Gastroesophageal sphincter (tissue), 4 donors: ENCODE measurements at regions not wholly inside any gene's neighbourhood (a gene's known extent, or its start where the extent isn't known, plus 50 kb on each side); places are given as distances from the start of the nearest gene placed in this dataset.

ENCODE experiments used
- ATAC-seq: fragments of 150-250 bp; one replicate; pipeline ENCODE4 v1.9.1; 2016; ENCODE audit warnings: mild to moderate bottlenecking, moderate library complexity
- H3K27ac ChIP-seq, 4 donors: fragments of 200-600 bp; sonication (generic) in 3 of 4; 1 replicate in 3 of 4; 2 replicates in 1 of 4; pipeline ENCODE4 v1.5.1; 2016 to 2019
- H3K27me3 ChIP-seq: fragments of 200-600 bp; sonication (generic); one replicate; pipeline ENCODE4 v1.5.1; 2019
- H3K36me3 ChIP-seq, 2 donors: fragments of 200-600 bp; sonication (generic); one replicate each; pipeline ENCODE4 v1.5.1; 2019; ENCODE audit warnings: control low read depth in 1 of 2
- H3K4me1 ChIP-seq, 3 donors: fragments of 200-600 bp; sonication (generic); 1 replicate in 2 of 3; 2 replicates in 1 of 3; pipeline ENCODE4 v1.5.1; 2016 to 2019; ENCODE audit warnings: control low read depth in 2 of 3
- H3K4me3 ChIP-seq, 2 donors: fragments of 200-600 bp; sonication (generic); one replicate each; pipeline ENCODE4 v1.5.1; 2019; ENCODE audit warnings: mild to moderate bottlenecking in 1 of 2, moderate library complexity in 1 of 2
- H3K9me3 ChIP-seq, 3 donors: fragments of 200-600 bp; sonication (generic); one replicate each; pipeline ENCODE4 v1.5.1; 2017 to 2019; ENCODE audit warnings: control low read depth in 2 of 3
- CTCF ChIP-seq, 4 experiments: fragments of 200-600 bp in 2 of 4; fragments of 450-650 bp in 2 of 4; sonication (generic) in 1 of 4; IDR thresholded peaks; one replicate each; pipeline ENCODE4 v1.5.1; 2017 to 2019; ENCODE audit warnings: antibody characterized with exemption in 4 of 4, mild to moderate bottlenecking in 2 of 4, moderate library complexity in 2 of 4
- EP300 ChIP-seq: sonication (generic); formaldehyde crosslinking; IDR thresholded peaks from one replicate; pipeline ENCODE4 v1.6.1; 2017; ENCODE audit warnings: antibody characterized with exemption, mild to moderate bottlenecking
- POLR2A ChIP-seq, 2 donors: fragments of 450-650 bp; IDR thresholded peaks; one replicate each; pipeline ENCODE4 v1.6.1; 2017; ENCODE audit warnings: antibody characterized with exemption in 2 of 2, mild to moderate bottlenecking in 2 of 2, moderate library complexity in 1 of 2
- POLR2AphosphoS5 ChIP-seq: sonication (generic); formaldehyde crosslinking; IDR thresholded peaks from one replicate; pipeline ENCODE4 v1.6.1; 2017; ENCODE audit warnings: antibody characterized with exemption
- WGBS, 2 donors: methylation state at CpG; one replicate each; pipeline ENCODE4 v1.1.5; 2018; ENCODE audit warnings: low coverage in 1 of 2; 5-methylcytosine and 5-hydroxymethylcytosine counted together

GRCh38 chr4:164572877-164573279 lies 181.1 kb upstream of the SMIM31 start:
- ATAC-seq: no peak
- H3K27ac ChIP-seq: no peak overlapping the region
- H3K36me3 ChIP-seq: no peaks in the 10 kb centered on the region
- TF ChIP-seq EP300 (no peak), POLR2AphosphoS5 (no peak), POLR2A (IDR thresholded peaks at IDR 0.05) (no peak)
- H3K4me1 ChIP-seq: no peaks in the 10 kb centered on the region
- H3K9me3 ChIP-seq: no peaks in the 10 kb centered on the region
- no peaks in the 10 kb centered on the region for H3K27me3 ChIP-seq
- H3K4me3 ChIP-seq: no peak overlapping the region

DNA sequence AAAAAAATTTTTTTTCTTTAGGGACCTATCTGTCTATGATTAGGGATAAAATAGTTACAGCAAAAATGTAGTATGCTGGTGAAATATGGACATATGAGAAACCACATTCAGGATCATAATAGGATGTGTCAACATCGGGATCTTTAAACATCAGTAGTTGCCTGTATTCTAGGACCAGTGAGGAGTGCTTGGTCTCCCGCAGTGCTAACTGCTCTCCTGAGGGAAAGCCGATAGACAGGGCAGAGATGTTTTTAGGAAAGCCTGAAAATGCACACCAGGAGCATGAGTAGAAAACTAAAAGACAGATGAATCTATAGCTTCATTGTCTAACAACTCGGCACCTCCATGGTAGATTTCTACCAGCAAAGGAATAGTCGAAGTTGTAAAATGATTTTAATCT lies 178.1 kb upstream of the SMIM31 start:
- Histone ChIP-seq H3K9me3 (no peaks in the 10 kb centered on the region), H3K4me1 (no peaks in the 10 kb centered on the region), H3K36me3 (no peaks in the 10 kb centered on the region), H3K27ac (no peak overlapping the region), H3K4me3 (no peak overlapping the region), H3K27me3 (no peaks in the 10 kb centered on the region)
- no peak for ATAC-seq
- 85 to 87% methylated on average over 5 of the region's 5 CpGs for WGBS, 2 donors
- no peak for TF ChIP-seq EP300
- TF ChIP-seq POLR2AphosphoS5: no peak
- no peak for TF ChIP-seq POLR2A (IDR thresholded peaks at IDR 0.05)
- no peak for TF ChIP-seq CTCF (IDR thresholded peaks at IDR 0.05)

- H3K9me3 ChIP-seq: no peaks in the 10 kb centered on the region
- no peaks in the 10 kb centered on the region for H3K4me1 ChIP-seq
- H3K4me3 ChIP-seq: no peak overlapping the region
- TF ChIP-seq CTCF (IDR thresholded peaks at IDR 0.05): no peak
- TF ChIP-seq EP300: no peak
- no peak for TF ChIP-seq POLR2A (IDR thresholded peaks at IDR 0.05)
- no peak for TF ChIP-seq POLR2AphosphoS5
- no peak for ATAC-seq
- H3K36me3 ChIP-seq: no peaks in the 10 kb centered on the region
- H3K27me3 ChIP-seq: no peaks in the 10 kb centered on the region
- H3K27ac ChIP-seq: no peak overlapping the region
- WGBS, 2 donors: 87 to 88% methylated on average over 3 of the region's 8 CpGs
Observed at GRCh38 chr4:164579270-164579942, 174.5 kb upstream of the SMIM31 start.

- no peak overlapping the region for H3K27ac ChIP-seq
- ATAC-seq: no peak
- 34 to 48% methylated on average over 6 of the region's 6 CpGs for WGBS, 2 donors
Observed at GRCh38 chr4:164591666-164592065, 162.3 kb upstream of the SMIM31 start.

DNA sequence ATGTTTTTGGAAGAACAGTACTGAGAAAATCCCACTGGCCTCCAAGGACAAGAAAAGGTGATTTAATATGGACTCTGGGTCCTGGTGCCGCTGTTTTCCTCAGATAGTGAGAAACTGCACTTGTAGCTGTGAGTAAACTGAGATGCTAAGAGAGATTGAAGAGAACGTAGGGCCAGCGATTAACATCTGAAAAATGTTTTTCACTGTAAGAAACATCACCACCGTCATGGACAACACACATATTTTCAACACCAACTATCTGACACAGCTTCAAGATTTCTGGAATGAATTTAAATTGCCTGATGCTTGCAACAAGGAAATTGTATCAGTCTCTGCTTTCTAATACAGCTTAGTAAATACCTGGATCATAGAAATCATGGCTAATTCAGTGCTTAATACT lies 158.2 kb upstream of the SMIM31 start:
- H3K27ac ChIP-seq: no peak overlapping the region
- no peaks in the 10 kb centered on the region for H3K4me1 ChIP-seq
- no peaks in the 10 kb centered on the region for H3K9me3 ChIP-seq
- no peak for ATAC-seq
- H3K27me3 ChIP-seq: no peaks in the 10 kb centered on the region
- H3K36me3 ChIP-seq: no peaks in the 10 kb centered on the region
- no peak for TF ChIP-seq POLR2A (IDR thresholded peaks at IDR 0.05)
- 68 to 78% methylated on average over 3 to 4 of the region's 4 CpGs for WGBS, 2 donors
- H3K4me3 ChIP-seq: no peak overlapping the region

More at GRCh38 chr4:164591666-164592065, 162.3 kb upstream of the SMIM31 start:
- Histone ChIP-seq H3K9me3 (peaks cover 0 to 9% (median 0%) of the 10 kb centered on the region in 3 donors), H3K4me1 (no peaks in the 10 kb centered on the region), H3K27me3 (no peaks in the 10 kb centered on the region), H3K4me3 (no peak overlapping the region), H3K36me3 (no peaks in the 10 kb centered on the region)
- no peak for TF ChIP-seq CTCF (IDR thresholded peaks at IDR 0.05)
- no peak for TF ChIP-seq POLR2A (IDR thresholded peaks at IDR 0.05)
- TF ChIP-seq POLR2AphosphoS5: no peak
- no peak for TF ChIP-seq EP300

DNA sequence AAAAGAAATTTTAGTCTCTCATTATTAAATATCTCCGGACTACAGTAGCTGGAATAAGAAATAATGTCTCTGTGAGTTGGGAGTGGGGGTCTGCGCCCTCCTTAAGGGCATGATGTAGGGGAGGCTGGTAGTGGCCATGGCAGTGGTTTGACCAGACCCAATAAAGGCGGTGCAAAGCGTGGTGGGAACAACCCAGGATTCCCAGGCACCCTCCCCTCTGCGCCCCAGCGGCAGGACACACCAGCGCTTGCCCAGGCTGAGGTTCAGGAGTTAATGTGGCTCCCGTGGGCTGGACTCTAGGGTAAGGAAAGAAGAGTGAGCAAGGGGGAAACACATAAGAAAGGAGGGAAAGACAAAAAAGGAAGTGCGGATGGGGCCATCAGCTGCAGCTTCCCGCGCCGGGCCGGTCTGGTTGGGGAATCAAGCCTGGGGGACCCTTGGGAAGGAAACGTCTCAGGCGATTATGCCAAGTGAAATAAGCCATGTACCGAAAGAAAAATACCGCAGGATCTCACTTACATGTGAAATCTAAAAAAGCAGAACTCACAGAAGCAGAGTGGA lies 157.5 kb upstream of the SMIM31 start:
- no peaks in the 10 kb centered on the region for H3K4me1 ChIP-seq
- no peaks in the 10 kb centered on the region for H3K36me3 ChIP-seq
- no peak for ATAC-seq
- no peaks in the 10 kb centered on the region for H3K27me3 ChIP-seq
- H3K9me3 ChIP-seq: no peaks in the 10 kb centered on the region
- H3K4me3 ChIP-seq: no peak overlapping the region
- 83 to 94% methylated on average over 7 to 16 of the region's 17 CpGs for WGBS, 2 donors
- H3K27ac ChIP-seq: no peak overlapping the region
- TF ChIP-seq POLR2A (IDR thresholded peaks at IDR 0.05): no peak
- TF ChIP-seq POLR2AphosphoS5: no peak
- TF ChIP-seq CTCF (IDR thresholded peaks at IDR 0.05): no peak
- TF ChIP-seq EP300: no peak
